Bronchial epithelial cell (primary cell): ENCODE measurements at regions not wholly inside any gene's neighbourhood (a gene's known extent, or its start where the extent isn't known, plus 50 kb on each side); places are given as distances from the start of the nearest gene placed in this dataset.

Source experiments
- DNase-seq: peaks from one replicate; pipeline ENCODE4 v3.0.0-alpha.2; 2010; ENCODE audit warnings: low read depth
- FAIRE-seq: peaks from 2 replicates; lab custom pipeline; 2011; peaks lifted over from hg19 to GRCh38; lab: Jason Lieb, UNC
- H3K27me3 ChIP-seq: 2 replicates; pipeline ENCODE4 v1.5.1; 2011; ENCODE audit warnings: low read length; ENCODE audit not compliant: control insufficient read depth, insufficient read depth
- H3K36me3 ChIP-seq: 2 replicates; pipeline ENCODE4 v1.5.1; 2011; ENCODE audit warnings: low read length; ENCODE audit not compliant: control insufficient read depth, insufficient read depth
- H3K4me3 ChIP-seq: 2 replicates; pipeline ENCODE4 v1.5.1; 2011; ENCODE audit warnings: mild to moderate bottlenecking, low read depth, low read length, control low read depth
- CTCF ChIP-seq: IDR thresholded peaks from 2 replicates; pipeline ENCODE4 v1.5.1; 2011; ENCODE audit warnings: mild to moderate bottlenecking, moderate library complexity, low read length, control low read depth, inconsistent platforms; ENCODE audit not compliant: insufficient read depth, severe bottlenecking

- Histone ChIP-seq H3K36me3 (no peaks in the 10 kb centered on the region), H3K27me3 (no peaks in the 10 kb centered on the region), H3K4me3 (no peak overlapping the region)
- FAIRE-seq (no peak), DNase-seq (no peak)
- no peak for TF ChIP-seq CTCF
Measured at GRCh38 chr11:106218106-106218505, 140.6 kb downstream of the AASDHPPT start.

GRCh38 chr11:106222626-106223025, 145.2 kb downstream of the AASDHPPT start:
- FAIRE-seq (no peak), DNase-seq (no peak)
- Histone ChIP-seq H3K4me3 (no peak overlapping the region), H3K27me3 (no peaks in the 10 kb centered on the region), H3K36me3 (no peaks in the 10 kb centered on the region)
- TF ChIP-seq CTCF = no peak

GRCh38 chr11:106224172-106224571, 146.7 kb downstream of the AASDHPPT start:
- FAIRE-seq (no peak), DNase-seq (no peak)
- Histone ChIP-seq H3K36me3 (no peaks in the 10 kb centered on the region), H3K4me3 (no peak overlapping the region), H3K27me3 (no peaks in the 10 kb centered on the region)
- no peak for TF ChIP-seq CTCF

GRCh38 chr11:106228996-106229395, 151.5 kb downstream of the AASDHPPT start:
- DNase-seq = peak; percentile 5
- H3K27me3 ChIP-seq = no peaks in the 10 kb centered on the region
- H3K4me3 ChIP-seq = no peak overlapping the region
- TF ChIP-seq CTCF = no peak
- no peaks in the 10 kb centered on the region for H3K36me3 ChIP-seq
- no peak for FAIRE-seq

GRCh38 chr11:106231591-106231990, 154.1 kb downstream of the AASDHPPT start:
- FAIRE-seq (no peak), DNase-seq (no peak)
- TF ChIP-seq CTCF = no peak
- no peaks in the 10 kb centered on the region for H3K27me3 ChIP-seq
- H3K36me3 ChIP-seq = no peaks in the 10 kb centered on the region
- H3K4me3 ChIP-seq = no peak overlapping the region

- no peak overlapping the region for H3K4me3 ChIP-seq
- no peak for TF ChIP-seq CTCF
- H3K27me3 ChIP-seq = no peaks in the 10 kb centered on the region
- DNase-seq (no peak), FAIRE-seq (no peak)
- no peaks in the 10 kb centered on the region for H3K36me3 ChIP-seq
Measured at GRCh38 chr11:106233191-106233590, 155.7 kb downstream of the AASDHPPT start.
